ENCODE measurements at regions not wholly inside any gene's neighbourhood (a gene's known extent, or its start where the extent isn't known, plus 50 kb on each side); places are given as distances from the start of the nearest gene placed in this dataset.
"Not testable (repeated sequence)": the region's sequence is repeated elsewhere in the genome, so short reads cannot be mapped to it uniquely, and the experiment has no call there.

DNA sequence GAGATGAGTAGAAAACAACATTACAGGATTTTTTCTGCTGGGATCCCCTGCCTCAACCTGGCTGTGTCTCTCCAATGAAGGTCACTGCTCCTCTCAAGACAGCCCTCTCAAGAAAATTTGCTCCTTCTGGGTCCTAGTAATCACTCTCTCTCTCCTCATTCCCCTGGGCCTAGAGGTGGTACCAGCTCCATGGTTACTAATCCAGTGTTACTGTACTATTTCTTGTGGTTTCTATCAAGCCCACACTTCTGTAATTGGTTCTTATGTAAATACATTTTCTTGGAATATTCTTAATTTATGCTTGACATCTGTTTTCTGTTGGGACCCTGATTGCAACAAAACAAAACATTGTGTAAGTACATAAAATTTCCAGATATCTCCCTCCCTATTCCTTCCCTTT is 123.8 kb upstream of the RORB start:
- no peak for DNase-seq

- DNase-seq = peak; percentile 23
These were observed 117.4 kb upstream of the RORB start for GRCh38 chr9:74379718-74380117.

- no peak for DNase-seq
These were observed 105.3 kb upstream of the RORB start for GRCh38 chr9:74391816-74392215.

- no peak for DNase-seq
These were observed 93.6 kb upstream of the RORB start for GRCh38 chr9:74403581-74403980.

DNA sequence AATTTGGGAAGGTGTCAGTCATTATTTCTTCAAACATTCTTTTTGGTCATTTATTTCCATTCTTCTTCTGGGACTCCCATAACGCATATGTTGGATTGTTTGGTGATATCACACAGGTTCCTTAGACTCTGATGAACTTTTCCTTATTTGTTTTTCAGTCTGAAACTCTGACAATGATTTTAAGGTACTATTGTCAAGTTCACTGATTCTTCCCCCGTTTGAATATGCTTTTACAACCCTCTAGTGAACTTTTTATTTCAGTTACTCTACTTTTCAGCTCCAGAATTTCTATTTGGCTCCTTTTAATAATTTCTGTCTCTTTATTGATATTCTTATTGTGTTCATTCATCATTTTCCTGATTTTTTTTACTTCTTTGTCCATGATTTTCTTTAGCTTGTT is 92.5 kb upstream of the RORB start:
- DNase-seq = no peak

DNA sequence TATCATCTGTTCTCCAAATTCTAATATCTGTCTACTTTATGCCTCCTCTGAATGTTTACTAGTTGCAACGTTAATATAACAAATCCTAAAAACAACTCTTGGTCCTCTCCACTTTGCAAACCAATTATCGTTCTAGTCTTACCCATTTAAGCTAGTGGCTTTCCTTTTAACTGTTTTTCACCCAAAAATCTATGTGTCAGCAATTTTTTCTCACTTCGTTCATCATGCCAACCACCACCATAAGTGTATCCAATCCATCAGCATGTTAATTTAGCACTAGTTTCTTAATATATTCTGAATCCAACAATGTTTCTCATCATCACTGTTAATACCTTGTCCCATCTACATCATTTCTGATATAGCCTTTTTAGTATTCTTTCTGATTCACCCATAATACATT is 90.0 kb upstream of the RORB start:
- no peak for DNase-seq

DNA sequence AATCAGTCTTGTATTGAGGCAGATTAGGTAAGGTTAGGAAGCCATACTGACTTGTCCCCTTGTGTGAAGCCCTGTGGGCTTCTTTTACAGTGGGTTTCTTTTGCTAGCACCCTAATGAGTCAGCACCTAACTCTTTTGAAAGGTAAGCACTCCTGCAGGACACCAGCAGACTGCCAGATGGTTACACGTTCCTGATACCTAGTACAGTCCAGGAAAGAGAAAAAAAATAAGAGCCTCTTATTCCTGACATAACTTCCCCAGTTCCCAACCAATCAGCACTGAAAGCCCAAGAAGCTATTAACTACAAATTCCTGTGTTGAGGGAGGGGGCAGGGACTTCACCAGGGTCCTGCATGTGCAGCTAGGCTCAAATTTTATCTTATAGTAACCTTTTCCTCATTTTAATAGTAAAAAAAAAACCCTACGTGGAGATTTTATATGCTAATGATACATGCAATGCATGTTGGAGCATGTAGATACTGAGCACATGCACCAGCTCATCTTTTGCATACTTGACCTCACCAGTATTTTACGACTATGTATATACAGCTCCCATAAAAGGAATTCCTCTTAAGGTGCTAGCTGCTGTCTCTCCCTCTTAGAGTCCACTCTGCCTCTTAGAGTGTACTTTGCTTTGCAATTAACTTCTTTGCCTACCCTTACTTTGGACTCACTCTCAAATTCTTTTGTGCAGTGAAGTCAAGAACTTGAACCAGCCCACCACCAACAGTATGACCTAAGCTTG is 84.7 kb upstream of the RORB start:
- DNase-seq = no peak

- no peak for DNase-seq
These were observed 83.3 kb upstream of the RORB start for GRCh38 chr9:74413876-74414275.

DNA sequence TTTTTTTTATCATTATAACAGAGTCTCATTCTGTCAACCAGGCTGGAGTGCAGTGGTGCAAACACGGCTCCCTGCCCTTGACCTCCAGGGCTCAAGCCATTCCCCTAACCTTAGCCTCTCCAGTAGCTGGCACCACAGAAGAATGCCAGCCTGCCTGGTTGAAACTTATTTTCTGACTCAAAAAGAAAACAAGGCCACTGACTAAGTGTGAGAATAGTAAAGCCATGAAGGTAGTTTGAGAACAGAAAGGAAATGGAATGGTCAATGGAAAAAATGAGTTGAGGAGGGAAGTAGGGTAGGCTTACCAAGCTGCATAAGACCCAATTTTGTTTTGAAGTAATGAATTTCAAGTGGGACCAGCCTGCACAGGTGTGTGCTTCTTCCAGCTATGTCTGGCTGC is 82.8 kb upstream of the RORB start:
- no peak for DNase-seq

GRCh38 chr9:74415995-74416394 is 81.1 kb upstream of the RORB start:
- DNase-seq = no peak

DNA sequence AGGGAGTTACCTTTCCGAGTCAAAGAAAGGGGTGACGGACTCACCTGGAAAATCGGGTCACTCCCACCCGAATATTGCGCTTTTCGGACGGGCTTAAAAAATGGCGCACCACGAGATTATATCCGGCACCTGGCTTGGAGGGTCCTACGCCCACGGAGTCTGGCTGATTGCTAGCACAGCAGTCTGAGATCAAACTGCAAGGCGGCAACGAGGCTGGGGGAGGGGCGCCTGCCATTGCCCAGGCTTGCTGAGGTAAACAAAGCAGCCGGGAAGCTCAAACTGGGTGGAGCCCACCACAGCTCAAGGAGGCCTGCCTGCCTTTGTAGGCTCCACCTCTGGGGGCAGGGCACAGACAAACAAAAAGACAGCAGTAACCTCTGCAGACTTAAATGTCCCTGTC is 72.6 kb upstream of the RORB start:
- DNase-seq = not testable (repeated sequence)

DNA sequence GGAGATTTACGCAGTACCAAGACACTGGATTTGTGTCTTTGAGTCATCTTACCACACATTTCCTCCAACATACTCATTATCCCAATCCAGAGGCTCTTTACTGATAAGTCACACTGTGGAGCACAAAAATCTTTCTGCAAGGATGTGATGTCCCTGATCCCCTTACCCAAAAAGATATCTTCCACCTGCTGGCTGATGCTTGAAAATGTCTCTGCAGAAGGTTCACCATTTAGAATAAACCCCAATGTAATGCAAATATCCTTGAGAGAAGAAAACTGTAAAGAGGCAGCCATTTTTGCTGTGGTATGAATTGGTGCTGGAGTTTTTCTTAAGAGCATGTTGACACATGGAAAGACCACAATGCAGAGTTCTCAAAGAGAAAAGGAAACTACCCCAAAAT is 65.7 kb upstream of the RORB start:
- no peak for DNase-seq

DNA sequence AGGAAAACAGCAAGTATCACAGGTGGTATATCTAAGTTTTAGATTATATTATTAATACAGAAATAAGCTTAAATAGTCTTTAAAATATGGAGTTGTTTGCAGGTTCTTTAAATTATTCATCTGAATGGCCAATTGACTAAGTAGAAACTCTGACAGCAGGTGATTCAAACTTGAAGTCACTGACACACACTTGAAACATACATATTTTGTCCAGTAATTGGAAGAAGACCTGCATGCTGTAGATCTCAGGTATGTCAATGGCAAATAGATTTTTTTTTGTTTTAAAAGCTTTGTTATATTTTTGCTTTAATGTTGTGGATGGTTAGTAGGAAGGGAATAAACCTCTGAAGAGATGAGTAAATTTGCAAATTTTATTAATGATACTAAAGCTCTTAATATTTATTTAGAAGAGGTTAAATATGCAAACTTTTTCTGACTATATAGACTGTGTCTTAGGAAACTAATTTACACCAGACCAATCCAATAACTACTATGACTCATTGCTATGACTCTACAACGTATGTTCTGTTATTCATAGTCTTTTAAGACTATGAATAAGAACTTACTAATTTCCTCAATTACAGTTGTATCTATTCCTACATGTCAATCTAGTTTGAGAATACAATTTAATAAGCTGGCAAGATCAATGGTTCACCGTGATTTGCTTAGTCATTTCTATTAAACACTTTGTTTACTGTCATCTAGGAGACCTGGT is 53.9 kb upstream of the RORB start:
- no peak for DNase-seq

DNA sequence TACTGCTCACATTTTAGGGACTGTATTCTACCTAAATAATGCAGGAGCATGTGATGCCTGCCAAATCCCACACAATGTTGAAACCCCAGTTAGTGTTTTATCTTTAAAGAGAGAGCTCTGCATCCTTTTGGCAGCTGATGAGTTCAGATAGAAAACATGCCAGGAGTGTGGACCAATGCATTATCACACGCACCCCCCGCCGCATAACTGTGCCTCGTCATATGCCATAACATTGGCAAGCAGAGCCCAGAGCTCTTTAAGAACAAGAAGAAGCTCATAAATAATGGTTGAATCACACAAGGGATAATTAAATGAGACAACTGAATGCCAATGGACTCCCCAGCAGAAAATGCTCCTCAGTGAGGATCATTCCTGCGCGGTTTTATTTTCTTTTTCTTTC is 52.8 kb upstream of the RORB start:
- DNase-seq = no peak
